ENCODE measurements at regions not wholly inside any gene's neighbourhood (a gene's known extent, or its start where the extent isn't known, plus 50 kb on each side); places are given as distances from the start of the nearest gene placed in this dataset.

DNA sequence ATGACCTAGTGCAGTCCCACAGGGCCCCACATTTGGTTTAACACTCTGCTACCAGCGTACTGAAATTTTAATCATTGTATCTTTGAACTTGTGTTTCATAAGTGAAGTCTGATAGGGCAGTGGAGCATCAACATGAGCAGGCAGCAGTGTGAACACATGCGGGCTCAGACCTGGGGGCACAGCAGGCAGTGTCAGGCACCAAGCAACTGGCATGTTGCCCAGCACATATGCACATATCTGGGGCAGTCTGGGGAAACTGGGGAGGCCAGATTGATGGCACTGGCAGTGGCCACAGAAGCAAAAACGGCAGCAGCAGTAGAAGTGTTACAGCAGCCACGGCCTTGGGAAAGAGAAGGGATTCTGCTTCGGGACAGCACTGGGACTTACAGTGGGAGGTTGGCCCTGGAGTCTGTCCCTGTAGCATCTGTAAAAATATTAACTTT lies 353.9 kb upstream of the KCNMB2 start:
- Histone ChIP-seq H3K9me3 (ENCODE audit: low read length) (no peaks in the 10 kb centered on the region), H2AFZ (ENCODE audit: low read depth, low read length) (no peak overlapping the region), H3K9ac (ENCODE audit: low read length) (no peak overlapping the region), H3K27ac (ENCODE audit: low read length) (no peak overlapping the region), H3K27me3 (ENCODE audit: insufficient read depth, low read depth, low read length) (no peaks in the 10 kb centered on the region), H3K4me3 (ENCODE audit: low read length) (no peak overlapping the region), H3F3A (ENCODE audit: insufficient read depth, low read length, poor library complexity, severe bottlenecking) (no peaks in the 10 kb centered on the region), H3K9me2 (ENCODE audit: insufficient read depth, low read length) (no peaks in the 10 kb centered on the region), H4K20me1 (ENCODE audit: insufficient read depth) (no peaks in the 10 kb centered on the region), H3K79me2 (replicated peaks; ENCODE audit: insufficient read depth, low read length) (no peaks in the 10 kb centered on the region), H3K4me2 (ENCODE audit: low read length) (no peak overlapping the region), H3K36me3 (ENCODE audit: insufficient read depth, low read length) (no peaks in the 10 kb centered on the region)
- TF ChIP-seq TAF1 (IDR thresholded peaks at IDR 0.05; ENCODE audit: low read depth) (no peak), SMC3 (conservative IDR thresholded peaks at IDR 0.05; ENCODE audit: poor library complexity) (no peak), POLR2AphosphoS5 (IDR thresholded peaks at IDR 0.05) (no peak), EP300 (conservative IDR thresholded peaks at IDR 0.05; ENCODE audit: poor library complexity, severe bottlenecking) (no peak), EZH2 (IDR thresholded peaks at IDR 0.05; ENCODE audit: borderline replicate concordance, insufficient read depth, low read length, poor library complexity, severe bottlenecking) (no peak), REST (IDR thresholded peaks at IDR 0.05; ENCODE audit: borderline replicate concordance) (no peak)

DNA sequence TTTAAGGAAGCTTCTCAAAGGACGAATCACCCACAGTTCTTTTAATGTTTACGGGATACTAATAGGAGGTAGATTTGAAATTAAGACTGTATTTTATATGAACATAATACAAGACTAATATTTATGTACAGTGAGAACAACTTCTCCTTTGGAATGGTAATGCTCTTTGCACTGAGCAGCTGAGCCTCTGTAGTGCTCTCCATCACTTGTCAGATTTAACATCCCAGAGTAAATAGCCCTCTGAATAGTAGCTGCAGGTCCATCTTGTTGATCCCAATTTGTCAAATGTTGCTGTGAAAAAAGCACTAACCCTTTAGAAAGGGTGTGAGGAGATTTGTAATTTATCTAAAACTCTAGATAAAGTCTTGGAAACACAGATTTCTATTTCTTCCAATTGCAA lies 351.4 kb upstream of the KCNMB2 start:
- H3K79me2 ChIP-seq (replicated peaks; ENCODE audit: insufficient read depth, low read length), result no peaks in the 10 kb centered on the region
- H3F3A ChIP-seq (ENCODE audit: insufficient read depth, low read length, poor library complexity, severe bottlenecking), result no peaks in the 10 kb centered on the region
- no peak overlapping the region for H3K4me2 ChIP-seq (ENCODE audit: low read length)
- TF ChIP-seq CTCF (IDR thresholded peaks at IDR 0.05; ENCODE audit: poor library complexity, severe bottlenecking), result no peak
- TF ChIP-seq SMC3 (conservative IDR thresholded peaks at IDR 0.05; ENCODE audit: poor library complexity), result no peak
- TF ChIP-seq EZH2 (IDR thresholded peaks at IDR 0.05; ENCODE audit: borderline replicate concordance, insufficient read depth, low read length, poor library complexity, severe bottlenecking), result no peak
- no peak for TF ChIP-seq RAD21 (conservative IDR thresholded peaks at IDR 0.05)
- no peak for TF ChIP-seq REST (IDR thresholded peaks at IDR 0.05; ENCODE audit: borderline replicate concordance)
- no peak for TF ChIP-seq TAF1 (IDR thresholded peaks at IDR 0.05; ENCODE audit: low read depth)
- no peak for TF ChIP-seq POLR2AphosphoS5 (IDR thresholded peaks at IDR 0.05)
- TF ChIP-seq MXI1 (conservative IDR thresholded peaks at IDR 0.05; ENCODE audit: poor library complexity, severe bottlenecking), result no peak
- TF ChIP-seq EP300 (conservative IDR thresholded peaks at IDR 0.05; ENCODE audit: poor library complexity, severe bottlenecking), result no peak
- no peaks in the 10 kb centered on the region for H3K9me3 ChIP-seq (ENCODE audit: low read length)
- H3K9ac ChIP-seq (ENCODE audit: low read length), result no peak overlapping the region
- H3K9me2 ChIP-seq (ENCODE audit: insufficient read depth, low read length), result no peaks in the 10 kb centered on the region
- H3K27ac ChIP-seq (ENCODE audit: low read length), result no peak overlapping the region
- no peaks in the 10 kb centered on the region for H3K36me3 ChIP-seq (ENCODE audit: insufficient read depth, low read length)
- H3K4me3 ChIP-seq (ENCODE audit: low read length), result no peak overlapping the region
- H2AFZ ChIP-seq (ENCODE audit: low read depth, low read length), result no peak overlapping the region
- no peaks in the 10 kb centered on the region for H4K20me1 ChIP-seq (ENCODE audit: insufficient read depth)
- H3K27me3 ChIP-seq (ENCODE audit: insufficient read depth, low read depth, low read length), result no peaks in the 10 kb centered on the region

All from neural cell (in vitro differentiated cells).